ENCODE measurements at regions not wholly inside any gene's neighbourhood (a gene's known extent, or its start where the extent isn't known, plus 50 kb on each side); places are given as distances from the start of the nearest gene placed in this dataset.
"Not testable (repeated sequence)": the region's sequence is repeated elsewhere in the genome, so short reads cannot be mapped to it uniquely, and the experiment has no call there.

DNA sequence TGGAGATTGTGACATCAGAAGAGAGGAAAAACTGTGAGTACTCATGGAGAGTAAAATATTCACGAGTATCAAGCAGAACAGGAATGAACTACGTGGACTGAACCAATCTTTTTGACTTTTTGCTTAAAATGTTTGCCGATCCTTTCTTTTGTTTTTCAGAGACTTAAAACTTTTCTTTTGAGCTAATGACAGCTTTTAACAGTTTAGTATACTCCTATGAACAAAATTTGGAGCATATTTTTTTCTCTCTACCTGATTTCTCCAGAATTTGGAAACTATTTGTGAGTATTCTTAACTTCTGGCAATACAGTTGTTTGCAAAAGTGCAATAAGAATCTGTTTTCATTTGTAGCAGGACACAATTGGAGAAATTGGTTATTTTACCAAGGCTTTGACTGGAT is 786.3 kb downstream of the SORCS1 start:
- H3K27me3 Mint-ChIP-seq = no peaks in the 10 kb centered on the region
- H3K36me3 Mint-ChIP-seq = no peaks in the 10 kb centered on the region
- H3K9me3 Mint-ChIP-seq = peaks cover 8% of the 10 kb centered on the region
- H3K4me1 Mint-ChIP-seq = no peaks in the 10 kb centered on the region
- DNase-seq = no peak
- no peak overlapping the region for H3K27ac Mint-ChIP-seq
- no peak overlapping the region for H3K4me3 Mint-ChIP-seq

DNA sequence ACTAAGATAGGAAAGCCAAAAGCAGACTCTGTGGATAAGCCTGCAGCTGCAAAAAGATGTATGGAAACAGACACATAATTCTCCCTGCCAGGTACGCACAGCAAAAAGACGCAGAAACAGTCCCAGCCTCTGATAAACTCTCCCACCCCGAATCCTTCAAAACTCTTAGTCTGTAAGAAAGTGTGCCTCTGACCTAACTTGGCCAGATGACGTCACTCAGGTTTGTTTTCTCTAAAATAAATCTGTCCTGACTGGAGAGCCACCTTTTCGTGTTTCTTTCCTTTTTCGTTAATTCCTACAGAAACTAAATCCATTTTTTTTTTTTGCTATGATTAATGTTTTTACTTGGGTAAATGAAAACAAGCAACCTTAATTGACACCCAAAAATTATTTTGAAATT is 793.8 kb downstream of the SORCS1 start:
- Mint-ChIP-seq H3K4me3 (no peak overlapping the region), H3K27ac (no peak overlapping the region), H3K36me3 (no peaks in the 10 kb centered on the region), H3K9me3 (peaks cover 1% of the 10 kb centered on the region), H3K4me1 (no peaks in the 10 kb centered on the region), H3K27me3 (no peaks in the 10 kb centered on the region)
- DNase-seq = no peak

DNA sequence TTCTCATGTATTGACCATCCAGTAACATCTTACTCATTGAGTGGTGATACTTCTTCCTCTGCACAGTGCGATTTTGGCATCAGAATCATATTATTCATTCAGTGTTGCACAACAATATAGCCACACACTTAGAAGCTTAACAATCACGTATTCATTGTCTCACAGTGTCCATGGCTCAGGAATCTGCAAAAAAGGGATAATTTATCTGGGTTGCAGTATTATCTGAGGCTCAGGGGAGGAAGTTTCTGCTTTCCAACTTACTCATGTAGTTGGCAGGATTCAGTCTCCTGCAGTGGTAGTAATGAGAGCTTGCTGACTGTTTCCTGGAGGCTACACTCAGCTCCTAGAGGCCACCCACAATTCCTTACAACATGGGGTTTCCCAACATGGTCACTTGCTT is 803.6 kb downstream of the SORCS1 start:
- DNase-seq = no peak
- Mint-ChIP-seq H3K36me3 (no peaks in the 10 kb centered on the region), H3K27me3 (no peaks in the 10 kb centered on the region), H3K9me3 (no peaks in the 10 kb centered on the region), H3K27ac (no peak overlapping the region), H3K4me3 (no peak overlapping the region), H3K4me1 (no peaks in the 10 kb centered on the region)

DNA sequence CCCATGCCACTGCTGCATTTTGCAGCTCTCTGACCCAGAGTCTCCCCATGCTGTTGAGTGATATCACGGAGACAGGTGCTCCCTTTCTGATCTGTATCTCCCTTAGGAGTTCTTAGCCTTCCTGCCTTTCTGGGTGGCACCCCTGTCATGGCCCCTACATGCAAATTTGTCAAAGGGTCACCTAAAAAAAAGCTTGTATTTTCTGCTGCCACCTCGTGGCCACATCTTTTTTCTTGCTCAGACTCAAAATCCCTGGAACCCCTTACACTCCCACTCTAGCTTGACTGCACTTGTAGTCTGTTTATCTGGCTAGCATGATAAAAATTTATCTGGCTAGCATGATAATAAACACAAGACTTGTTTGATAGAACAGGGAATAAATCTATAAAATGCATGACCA is 809.1 kb downstream of the SORCS1 start:
- Mint-ChIP-seq H3K36me3 (no peaks in the 10 kb centered on the region), H3K9me3 (peaks cover 1% of the 10 kb centered on the region), H3K27ac (no peak overlapping the region), H3K27me3 (no peaks in the 10 kb centered on the region), H3K4me3 (no peak overlapping the region), H3K4me1 (no peaks in the 10 kb centered on the region)
- no peak for DNase-seq

DNA sequence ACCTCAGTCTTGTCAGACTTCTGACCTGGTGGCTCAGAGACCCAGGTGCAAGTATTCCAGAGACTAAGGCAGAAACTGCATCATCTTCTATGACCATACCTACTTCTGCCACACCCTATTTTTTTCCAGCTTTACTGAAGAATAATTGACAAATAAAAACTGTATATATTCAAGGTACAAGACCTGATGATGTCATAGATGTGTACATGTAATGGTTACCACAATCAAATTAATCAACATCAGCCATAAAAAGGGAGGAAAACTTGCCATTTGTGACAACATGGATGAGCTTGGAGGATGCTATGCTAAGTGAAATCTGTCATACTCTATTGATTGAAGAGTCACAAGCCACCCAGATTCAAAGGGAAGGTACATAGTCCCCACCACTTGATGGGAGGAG is 815.6 kb downstream of the SORCS1 start:
- H3K27ac Mint-ChIP-seq = no peak overlapping the region
- H3K4me1 Mint-ChIP-seq = no peaks in the 10 kb centered on the region
- H3K36me3 Mint-ChIP-seq = no peaks in the 10 kb centered on the region
- peaks cover 1% of the 10 kb centered on the region for H3K9me3 Mint-ChIP-seq
- H3K27me3 Mint-ChIP-seq = no peaks in the 10 kb centered on the region
- no peak overlapping the region for H3K4me3 Mint-ChIP-seq
- no peak for DNase-seq

DNA sequence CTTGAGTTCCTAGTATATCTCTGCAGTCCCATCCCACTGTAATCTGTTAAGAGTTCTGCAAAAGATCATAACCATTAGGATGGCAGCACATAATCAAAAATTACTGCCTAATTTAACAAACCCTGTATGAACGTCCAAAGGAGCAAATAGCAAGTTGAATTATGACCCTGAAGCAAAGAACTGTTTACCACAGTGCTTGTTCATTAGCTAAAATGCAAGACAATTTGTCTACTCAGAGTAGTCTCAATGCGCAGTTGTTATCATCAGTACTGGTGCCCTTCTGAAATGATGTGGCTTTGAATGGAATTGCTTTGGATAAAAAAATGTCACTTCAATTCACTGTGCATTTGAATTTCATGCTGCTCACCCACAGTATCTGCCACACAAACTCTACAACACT is 817.0 kb downstream of the SORCS1 start:
- H3K27ac Mint-ChIP-seq = no peak overlapping the region
- no peaks in the 10 kb centered on the region for H3K36me3 Mint-ChIP-seq
- no peaks in the 10 kb centered on the region for H3K4me1 Mint-ChIP-seq
- H3K27me3 Mint-ChIP-seq = no peaks in the 10 kb centered on the region
- DNase-seq = no peak
- H3K4me3 Mint-ChIP-seq = no peak overlapping the region
- peaks cover 3% of the 10 kb centered on the region for H3K9me3 Mint-ChIP-seq

DNA sequence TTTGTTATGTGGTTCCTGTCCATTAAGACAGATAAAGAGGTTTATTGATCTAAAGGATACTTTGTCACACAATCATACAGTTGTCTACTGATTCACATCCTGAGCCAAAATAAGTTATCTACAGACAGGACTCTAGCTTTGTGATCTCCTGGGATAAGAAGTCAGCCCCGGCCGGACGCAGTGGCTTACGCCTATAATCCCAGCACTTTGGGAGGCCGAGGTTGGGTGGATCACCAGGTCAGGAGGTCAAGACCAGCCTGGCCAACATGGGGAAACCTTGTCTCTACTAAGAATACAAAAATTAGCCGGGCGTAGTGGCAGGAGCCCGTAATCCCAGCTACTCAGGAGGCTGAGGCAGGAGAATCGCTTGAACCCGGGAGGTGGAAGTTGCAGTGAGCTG is 821.0 kb downstream of the SORCS1 start:
- not testable (repeated sequence) for H3K9me3 Mint-ChIP-seq, H3K4me3 Mint-ChIP-seq, DNase-seq, H3K36me3 Mint-ChIP-seq, H3K4me1 Mint-ChIP-seq, H3K27me3 Mint-ChIP-seq, H3K27ac Mint-ChIP-seq

DNA sequence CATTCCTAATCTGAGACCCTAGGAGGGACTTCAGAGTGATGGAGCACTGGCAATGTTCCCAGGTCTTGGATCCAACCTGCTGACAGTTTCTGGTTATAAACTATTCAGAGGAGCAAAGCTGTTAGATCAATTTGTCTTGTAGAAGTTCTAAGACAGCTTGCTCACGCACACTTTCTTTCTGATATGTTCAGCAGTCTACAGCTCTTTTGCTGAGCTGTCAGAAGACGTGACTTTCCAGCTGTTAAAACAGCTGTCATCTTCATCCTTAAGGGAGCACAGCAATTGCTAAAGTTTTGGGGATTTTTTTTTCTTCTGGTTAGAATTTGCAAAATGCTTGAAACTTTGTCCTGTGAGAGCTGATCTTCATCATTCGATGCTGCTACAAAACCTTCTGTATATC is 823.1 kb downstream of the SORCS1 start:
- DNase-seq = no peak
- Mint-ChIP-seq H3K9me3 (peaks cover 2% of the 10 kb centered on the region), H3K4me3 (no peak overlapping the region), H3K27me3 (no peaks in the 10 kb centered on the region), H3K27ac (no peak overlapping the region), H3K4me1 (no peaks in the 10 kb centered on the region), H3K36me3 (no peaks in the 10 kb centered on the region)

DNA sequence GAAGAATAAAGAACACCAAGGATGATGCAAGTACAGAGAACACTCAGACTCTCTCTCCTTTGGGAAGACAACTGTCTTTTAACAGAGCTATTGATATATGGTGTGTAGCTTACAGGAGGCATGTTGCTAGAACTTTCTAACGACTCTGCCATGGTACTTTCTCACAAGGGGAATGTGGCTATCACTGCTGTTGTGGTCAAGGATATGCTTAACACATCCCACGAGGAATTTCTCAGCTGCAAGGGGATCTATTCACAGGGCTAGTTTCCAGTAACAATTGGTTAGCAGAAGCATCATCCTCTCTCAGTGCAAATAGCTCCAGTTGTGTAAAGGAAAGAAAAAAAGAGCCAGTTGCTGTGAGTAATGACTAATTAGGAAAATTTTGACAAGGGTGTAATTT is 826.0 kb downstream of the SORCS1 start:
- Mint-ChIP-seq H3K9me3 (peaks cover 2% of the 10 kb centered on the region), H3K27me3 (no peaks in the 10 kb centered on the region)
- DNase-seq = no peak

DNA sequence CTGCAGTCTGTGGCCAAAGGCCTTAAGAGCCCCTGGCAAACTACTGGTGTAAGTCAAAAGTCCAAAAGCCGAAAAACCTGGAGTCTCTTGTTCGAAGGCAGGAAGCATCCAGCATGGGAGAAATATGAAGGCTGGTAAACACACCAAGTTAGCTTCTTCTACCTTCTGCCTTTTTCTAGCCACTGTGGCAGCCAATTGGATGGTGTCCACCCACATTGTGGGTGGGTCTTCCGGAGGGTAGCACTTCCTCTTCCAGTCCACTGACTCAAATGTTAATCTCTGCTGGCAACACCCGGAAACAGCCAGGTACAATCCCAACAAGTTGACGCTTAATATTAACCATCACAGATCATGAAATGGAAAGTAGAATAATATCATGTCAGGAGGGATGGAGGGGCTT is 827.6 kb downstream of the SORCS1 start:
- H3K4me1 Mint-ChIP-seq = no peaks in the 10 kb centered on the region
- no peaks in the 10 kb centered on the region for H3K9me3 Mint-ChIP-seq
- H3K4me3 Mint-ChIP-seq = no peak overlapping the region
- H3K27me3 Mint-ChIP-seq = no peaks in the 10 kb centered on the region
- no peaks in the 10 kb centered on the region for H3K36me3 Mint-ChIP-seq
- DNase-seq = no peak
- no peak overlapping the region for H3K27ac Mint-ChIP-seq

More for the DNA sequence above, 826.0 kb downstream of the SORCS1 start:
- Mint-ChIP-seq H3K36me3 (no peaks in the 10 kb centered on the region), H3K4me3 (no peak overlapping the region), H3K4me1 (no peaks in the 10 kb centered on the region), H3K27ac (no peak overlapping the region)

DNA sequence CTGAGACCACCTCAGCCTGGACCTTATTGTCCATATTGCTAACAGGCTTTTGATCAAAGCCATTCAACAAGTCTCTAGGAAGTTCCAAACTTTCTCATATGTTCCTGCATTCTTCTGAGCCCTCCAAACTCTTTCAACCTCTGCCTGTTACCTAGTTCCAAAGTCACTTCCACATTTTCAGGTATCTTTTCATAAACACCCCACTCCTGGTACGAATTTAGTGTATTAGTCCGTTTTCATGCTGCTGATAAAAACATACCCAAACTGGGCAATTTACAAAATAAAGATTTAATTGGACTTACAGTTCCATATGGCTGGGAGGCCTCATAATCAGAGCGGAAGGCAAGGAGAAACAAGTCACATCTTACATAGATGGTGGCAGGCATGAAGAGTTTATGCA is 836.8 kb downstream of the SORCS1 start:
- DNase-seq = no peak
- Mint-ChIP-seq H3K4me3 (no peak overlapping the region), H3K36me3 (no peaks in the 10 kb centered on the region), H3K27me3 (no peaks in the 10 kb centered on the region), H3K4me1 (no peaks in the 10 kb centered on the region), H3K27ac (no peak overlapping the region), H3K9me3 (peaks cover 19% of the 10 kb centered on the region)

DNA sequence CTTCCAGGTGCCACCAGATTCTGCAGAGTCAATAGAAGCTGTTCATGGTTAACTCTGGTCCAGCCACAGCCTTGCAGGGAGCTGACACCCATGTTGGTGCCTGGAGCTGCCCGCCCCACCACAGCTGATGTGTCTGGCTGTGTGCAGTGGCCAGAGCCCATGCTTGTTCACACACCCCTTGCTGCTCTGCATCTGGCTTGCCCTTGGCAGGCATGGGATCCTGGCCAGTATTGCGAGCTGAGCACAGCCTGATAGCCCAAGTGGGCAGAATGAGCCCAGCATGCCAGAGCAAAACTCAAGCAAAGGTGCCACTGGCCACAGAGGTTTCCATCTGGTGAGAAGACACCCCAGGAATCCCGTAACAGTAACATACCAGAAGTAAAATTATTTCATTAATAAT is 843.6 kb downstream of the SORCS1 start:
- H3K27ac Mint-ChIP-seq = no peak overlapping the region
- DNase-seq = no peak
- no peaks in the 10 kb centered on the region for H3K27me3 Mint-ChIP-seq
- no peaks in the 10 kb centered on the region for H3K36me3 Mint-ChIP-seq
- H3K9me3 Mint-ChIP-seq = peaks cover 6% of the 10 kb centered on the region
- no peak overlapping the region for H3K4me3 Mint-ChIP-seq
- H3K4me1 Mint-ChIP-seq = no peaks in the 10 kb centered on the region

DNA sequence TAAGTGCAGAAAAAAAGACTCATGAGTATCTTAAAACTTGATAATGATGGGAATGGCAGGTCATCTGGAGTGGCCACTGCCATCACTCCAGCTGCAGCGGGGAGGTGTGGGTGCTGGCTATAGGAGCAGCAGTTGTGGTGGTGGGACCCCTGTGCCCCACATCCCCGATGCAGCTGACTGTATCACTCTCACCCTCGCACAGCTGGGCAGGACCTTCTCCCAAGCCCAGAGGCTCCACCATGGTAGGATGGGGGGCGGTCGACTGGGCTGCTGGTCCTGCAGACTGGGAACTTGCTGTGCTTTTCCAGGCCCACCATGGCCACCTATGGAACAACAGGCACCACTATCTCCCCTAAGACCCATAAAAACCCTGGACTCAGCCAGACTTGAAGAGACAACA is 844.4 kb downstream of the SORCS1 start:
- no peaks in the 10 kb centered on the region for H3K4me1 Mint-ChIP-seq
- H3K9me3 Mint-ChIP-seq = peaks cover 3% of the 10 kb centered on the region
- H3K27me3 Mint-ChIP-seq = no peaks in the 10 kb centered on the region
- no peak overlapping the region for H3K4me3 Mint-ChIP-seq
- DNase-seq = no peak
- H3K27ac Mint-ChIP-seq = no peak overlapping the region
- H3K36me3 Mint-ChIP-seq = no peaks in the 10 kb centered on the region

DNA sequence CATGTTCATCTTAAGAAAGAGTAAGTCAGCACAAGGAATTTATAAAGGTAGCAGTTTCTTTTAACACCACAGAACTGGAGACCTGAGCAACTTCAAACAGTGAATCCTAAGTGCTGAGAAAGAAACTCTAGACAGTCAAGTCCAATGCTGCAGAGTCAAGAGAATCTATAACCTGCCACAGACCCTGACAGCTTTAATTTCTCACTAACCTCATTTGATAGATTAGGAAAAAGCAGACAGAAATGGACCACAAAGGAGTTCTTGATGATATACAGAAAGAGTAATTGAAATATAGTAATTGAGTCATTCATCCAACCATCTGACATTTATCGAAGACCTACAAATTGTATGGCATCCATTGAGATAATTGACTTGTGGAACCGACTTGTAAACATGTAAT is 847.0 kb downstream of the SORCS1 start:
- Mint-ChIP-seq H3K27ac (no peak overlapping the region), H3K36me3 (no peaks in the 10 kb centered on the region), H3K27me3 (no peaks in the 10 kb centered on the region), H3K9me3 (peaks cover 3% of the 10 kb centered on the region), H3K4me1 (no peaks in the 10 kb centered on the region), H3K4me3 (no peak overlapping the region)
- no peak for DNase-seq

DNA sequence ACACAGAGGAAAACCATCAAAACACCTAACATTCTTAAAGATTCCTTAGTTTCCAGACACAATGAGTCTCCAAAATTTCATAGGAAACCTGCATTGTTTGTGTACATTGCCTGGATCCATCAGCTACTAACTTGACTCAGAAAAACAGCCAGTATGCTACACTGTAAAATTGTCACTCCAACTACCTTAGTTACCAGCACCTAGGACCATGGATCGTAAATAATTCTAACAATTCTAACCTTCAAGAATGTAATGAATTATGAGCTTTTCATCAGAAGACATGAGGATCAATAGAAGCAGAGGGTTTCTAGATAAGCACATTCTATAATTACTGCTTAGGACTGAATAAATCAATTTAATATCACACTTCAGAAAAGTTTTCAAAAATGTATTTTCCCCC is 851.5 kb downstream of the SORCS1 start:
- no peaks in the 10 kb centered on the region for H3K27me3 Mint-ChIP-seq
- DNase-seq = no peak
- no peaks in the 10 kb centered on the region for H3K36me3 Mint-ChIP-seq
- no peaks in the 10 kb centered on the region for H3K4me1 Mint-ChIP-seq
- H3K4me3 Mint-ChIP-seq = no peak overlapping the region
- H3K27ac Mint-ChIP-seq = no peak overlapping the region
- peaks cover 3% of the 10 kb centered on the region for H3K9me3 Mint-ChIP-seq

DNA sequence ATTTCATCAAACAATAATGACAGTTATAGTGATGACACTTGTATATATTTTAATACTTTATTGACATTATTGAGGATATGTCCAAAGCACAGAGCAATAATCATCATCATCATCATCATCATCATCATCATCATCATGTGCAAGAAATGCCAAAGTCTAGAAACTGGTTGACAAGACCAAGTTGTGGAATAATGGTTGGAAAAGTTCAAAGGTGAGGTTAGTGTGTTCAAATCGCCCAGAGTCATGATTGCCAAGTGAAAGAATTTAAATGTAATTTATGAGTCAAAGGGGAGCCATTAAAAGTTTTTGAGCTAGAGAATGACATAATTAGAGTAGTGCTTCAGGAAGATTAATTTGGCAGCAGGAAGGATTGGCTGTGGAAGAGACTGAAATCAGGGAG is 852.4 kb downstream of the SORCS1 start:
- Mint-ChIP-seq H3K4me3 (no peak overlapping the region), H3K27ac (no peak overlapping the region), H3K27me3 (no peaks in the 10 kb centered on the region), H3K4me1 (no peaks in the 10 kb centered on the region), H3K9me3 (peaks cover 4% of the 10 kb centered on the region), H3K36me3 (no peaks in the 10 kb centered on the region)
- no peak for DNase-seq

DNA sequence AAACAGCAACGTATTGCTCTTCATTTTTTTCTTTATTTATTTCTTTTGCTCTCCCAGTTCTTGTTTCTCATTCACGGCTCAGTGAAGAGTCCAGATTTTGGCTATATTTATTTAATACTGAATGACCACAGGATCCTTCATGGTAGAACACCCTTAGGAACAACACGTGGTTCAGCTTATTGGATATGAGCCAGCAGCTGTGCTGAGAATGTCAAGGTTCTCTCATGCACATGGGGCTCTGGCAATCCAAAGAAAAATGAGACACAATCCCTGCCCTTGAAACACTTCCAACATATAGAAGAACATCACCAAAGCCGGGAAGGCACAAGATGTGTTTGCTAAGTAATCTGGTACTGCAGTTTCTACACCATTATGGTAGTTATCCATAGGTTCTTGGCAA is 852.9 kb downstream of the SORCS1 start:
- Mint-ChIP-seq H3K4me1 (no peaks in the 10 kb centered on the region), H3K27me3 (no peaks in the 10 kb centered on the region), H3K36me3 (no peaks in the 10 kb centered on the region), H3K9me3 (peaks cover 6% of the 10 kb centered on the region), H3K27ac (no peak overlapping the region), H3K4me3 (no peak overlapping the region)
- DNase-seq = no peak
